NT2/D1 (cell line): ENCODE measurements at regions not wholly inside any gene's neighbourhood (a gene's known extent, or its start where the extent isn't known, plus 50 kb on each side); places are given as distances from the start of the nearest gene placed in this dataset.

Experiments
- DNase-seq: peaks from one replicate; pipeline ENCODE4 v3.0.0-alpha.2; 2011; ENCODE audit warnings: low read depth, low spot score
- H3K27me3 ChIP-seq: 2 replicates; pipeline ENCODE4 v1.6.0; 2011; ENCODE audit warnings: mild to moderate bottlenecking; ENCODE audit not compliant: insufficient read length, insufficient read depth
- H3K36me3 ChIP-seq: 2 replicates; pipeline ENCODE4 v1.6.1; 2011; ENCODE audit warnings: mild to moderate bottlenecking, low read length, mixed read lengths; ENCODE audit not compliant: insufficient read depth, insufficient read length
- H3K4me1 ChIP-seq: 2 replicates; pipeline ENCODE4 v1.5.1; 2011; ENCODE audit not compliant: insufficient read depth, insufficient read length
- H3K4me3 ChIP-seq: 2 replicates; pipeline ENCODE4 v1.5.1; 2011; ENCODE audit warnings: low read depth; ENCODE audit not compliant: insufficient read length
- H3K9ac ChIP-seq: 2 replicates; pipeline ENCODE4 v1.6.0; 2011; ENCODE audit warnings: low read depth; ENCODE audit not compliant: insufficient read length
- H3K9me3 ChIP-seq: 2 replicates; pipeline ENCODE4 v1.5.1; 2011; ENCODE audit warnings: mild to moderate bottlenecking, low read length; ENCODE audit not compliant: insufficient read depth
- SUZ12 ChIP-seq: IDR thresholded peaks from 2 replicates; pipeline ENCODE4 v1.6.1; 2011; ENCODE audit not compliant: insufficient read length, insufficient read depth; ENCODE audit errors: extremely low read depth
- YY1 ChIP-seq: IDR thresholded peaks from 2 replicates; pipeline ENCODE4 v1.6.1; 2011; ENCODE audit not compliant: insufficient read length, insufficient read depth
- ZNF274 ChIP-seq: IDR thresholded peaks from 2 replicates; pipeline ENCODE4 v1.6.1; 2011; ENCODE audit warnings: mild to moderate bottlenecking, low read depth, low read length

DNA sequence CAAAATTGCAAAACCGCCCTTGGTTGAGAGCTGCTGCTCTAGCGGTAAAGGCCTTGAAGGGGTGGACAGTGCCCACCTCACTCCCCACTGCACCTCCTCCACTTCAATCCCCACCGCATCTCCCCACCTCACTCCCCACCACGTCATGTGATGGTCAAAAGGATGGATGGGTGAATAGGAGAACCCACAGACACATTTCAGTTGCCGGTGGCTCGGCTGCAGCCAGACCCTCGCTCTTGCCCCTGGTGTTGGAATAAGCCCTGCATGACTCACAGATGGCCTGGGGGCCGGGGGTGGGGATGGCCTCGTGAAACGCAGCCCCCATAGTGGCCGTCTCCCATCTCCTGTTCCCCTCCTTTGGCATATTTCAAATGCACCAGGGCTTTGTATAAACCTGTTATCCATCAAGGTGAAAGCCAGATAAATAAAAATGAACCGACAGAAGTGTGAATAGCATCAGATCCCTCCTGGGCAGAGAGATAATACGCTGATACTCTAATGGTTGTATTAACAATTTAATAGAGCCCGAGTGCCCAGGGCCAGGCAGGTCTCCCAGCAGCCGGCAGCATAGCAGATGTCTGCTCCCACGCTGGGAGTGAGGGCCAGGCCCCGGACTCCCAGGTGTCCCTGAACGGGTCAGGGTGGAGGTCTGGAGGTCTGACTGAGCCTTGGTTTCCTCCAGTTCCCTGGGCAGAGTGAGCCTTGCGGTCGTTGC, 300.3 kb downstream of the NPHP4 start:
- Histone ChIP-seq H3K9ac (no peak overlapping the region), H3K9me3 (no peaks in the 10 kb centered on the region), H3K4me3 (no peak overlapping the region), H3K36me3 (no peaks in the 10 kb centered on the region), H3K4me1 (peaks cover 10% of the 10 kb centered on the region), H3K27me3 (no peaks in the 10 kb centered on the region)
- no peak for TF ChIP-seq SUZ12
- TF ChIP-seq ZNF274 = no peak
- no peak for TF ChIP-seq YY1
- DNase-seq = no peak

DNA sequence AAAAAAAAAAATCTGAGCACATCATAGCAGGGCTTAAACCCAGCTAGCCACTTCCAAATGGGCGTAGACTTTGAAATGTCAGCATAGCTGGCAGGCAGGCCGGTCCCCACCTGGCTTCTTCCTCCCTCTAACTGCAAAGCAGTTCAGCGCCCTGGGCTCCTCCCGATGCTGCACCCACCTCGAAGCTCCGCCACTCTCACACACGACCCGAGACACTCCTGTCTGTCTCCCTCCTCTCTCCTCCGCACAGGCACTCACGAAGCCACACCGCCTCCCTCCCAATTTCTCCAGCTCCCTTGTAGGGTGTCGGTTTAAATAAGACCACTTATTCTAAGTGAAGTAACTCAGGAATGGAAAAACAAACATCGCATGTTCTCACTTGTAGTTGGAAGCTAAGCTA, 301.3 kb downstream of the NPHP4 start:
- Histone ChIP-seq H3K36me3 (no peaks in the 10 kb centered on the region), H3K4me1 (peaks cover 10% of the 10 kb centered on the region), H3K4me3 (no peak overlapping the region), H3K9me3 (0 out of 2 replicates have a peak, but pooled peaks cover 6% of the 10 kb centered on the region), H3K27me3 (no peaks in the 10 kb centered on the region), H3K9ac (peak overlapping the region; percentile 32)
- TF ChIP-seq ZNF274 (no peak), YY1 (no peak), SUZ12 (no peak)
- no peak for DNase-seq

DNA sequence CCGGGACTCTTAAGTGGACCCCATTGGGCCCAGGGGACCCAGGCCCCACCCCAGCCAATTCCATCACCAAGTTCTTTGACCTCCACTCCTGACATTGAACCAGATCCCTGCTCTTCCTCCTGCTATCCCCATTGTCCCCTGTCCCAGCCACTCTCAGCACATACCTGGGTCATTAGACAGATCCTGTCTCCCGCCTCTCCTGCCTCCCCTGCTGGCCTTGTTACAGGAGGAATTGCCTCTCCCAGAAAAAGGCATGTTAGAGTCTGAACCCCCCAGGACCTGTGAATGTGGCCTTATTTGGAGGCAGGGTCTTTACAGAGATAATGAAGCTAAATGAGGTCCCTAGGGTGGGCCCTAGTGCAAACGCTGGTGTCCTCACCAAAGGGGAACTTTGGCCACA, 301.9 kb downstream of the NPHP4 start:
- no peak for TF ChIP-seq SUZ12
- TF ChIP-seq YY1 = no peak
- TF ChIP-seq ZNF274 = no peak
- no peak for DNase-seq
- 0 out of 2 replicates have a peak, but pooled peaks cover 6% of the 10 kb centered on the region for H3K9me3 ChIP-seq
- no peaks in the 10 kb centered on the region for H3K27me3 ChIP-seq
- no peak overlapping the region for H3K4me3 ChIP-seq
- no peak overlapping the region for H3K9ac ChIP-seq
- H3K4me1 ChIP-seq = peaks cover 10% of the 10 kb centered on the region
- H3K36me3 ChIP-seq = no peaks in the 10 kb centered on the region

- no peak overlapping the region for H3K9ac ChIP-seq
- 0 out of 2 replicates have a peak, but pooled peaks cover 6% of the 10 kb centered on the region for H3K9me3 ChIP-seq
- no peaks in the 10 kb centered on the region for H3K36me3 ChIP-seq
- H3K4me1 ChIP-seq = peaks cover 10% of the 10 kb centered on the region
- no peaks in the 10 kb centered on the region for H3K27me3 ChIP-seq
- TF ChIP-seq SUZ12 = no peak
- TF ChIP-seq YY1 = no peak
- TF ChIP-seq ZNF274 = no peak
- H3K4me3 ChIP-seq = no peak overlapping the region
- no peak for DNase-seq
Measured at GRCh38 chr1:5688081-5689077, 303.8 kb downstream of the NPHP4 start.

GRCh38 chr1:5686925-5687706, 305.1 kb downstream of the NPHP4 start:
- Histone ChIP-seq H3K4me1 (peaks cover 10% of the 10 kb centered on the region), H3K36me3 (no peaks in the 10 kb centered on the region), H3K9me3 (0 out of 2 replicates have a peak, but pooled peaks cover 6% of the 10 kb centered on the region), H3K4me3 (no peak overlapping the region), H3K9ac (no peak overlapping the region), H3K27me3 (no peaks in the 10 kb centered on the region)
- no peak for DNase-seq
- TF ChIP-seq ZNF274 (no peak), YY1 (no peak), SUZ12 (no peak)

DNA sequence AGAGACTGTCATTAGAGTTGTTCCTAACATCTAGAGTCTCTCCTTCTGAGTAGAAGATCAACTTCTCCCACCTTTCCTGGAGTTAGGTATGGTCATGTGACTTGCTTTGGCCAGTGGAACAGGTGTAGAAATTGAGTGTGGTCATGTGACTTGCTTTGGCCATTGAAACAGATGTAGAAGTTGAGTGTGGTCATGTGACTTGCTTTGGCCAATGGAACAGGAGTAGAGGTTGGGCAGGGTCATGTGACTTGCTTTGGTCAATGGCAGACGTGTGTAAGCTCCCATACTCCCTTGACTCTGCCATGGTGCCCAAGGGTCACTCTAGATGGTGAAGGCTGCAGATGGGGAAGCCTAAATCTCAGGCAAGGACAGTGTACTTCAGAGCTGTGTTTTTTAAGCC, 306.0 kb downstream of the NPHP4 start:
- no peak for TF ChIP-seq ZNF274
- H3K9me3 ChIP-seq = 0 out of 2 replicates have a peak, but pooled peaks cover 6% of the 10 kb centered on the region
- DNase-seq = no peak
- H3K4me3 ChIP-seq = no peak overlapping the region
- H3K27me3 ChIP-seq = no peaks in the 10 kb centered on the region
- H3K9ac ChIP-seq = no peak overlapping the region
- H3K4me1 ChIP-seq = peaks cover 10% of the 10 kb centered on the region
- H3K36me3 ChIP-seq = no peaks in the 10 kb centered on the region
